ENCODE measurements at regions not wholly inside any gene's neighbourhood (a gene's known extent, or its start where the extent isn't known, plus 50 kb on each side); places are given as distances from the start of the nearest gene placed in this dataset.

GRCh38 chr9:89998633-89999032 is 393.8 kb downstream of the GADD45G start:
- H3K9me3 ChIP-seq (ENCODE audit: low read depth, low read length, poor library complexity, severe bottlenecking): no peaks in the 10 kb centered on the region
- no peaks in the 10 kb centered on the region for H3K4me1 ChIP-seq (ENCODE audit: insufficient read depth, low read length, poor library complexity, severe bottlenecking)
- ChIA-PET POLR2A (ENCODE audit: low non-redundant PET) (no interaction called here), CTCF (no interaction called here)
- no peak overlapping the region for H3K4me3 ChIP-seq (ENCODE audit: low read depth, low read length, poor library complexity, severe bottlenecking)
- intact Hi-C loops (cut with micrococcal nuclease; ENCODE audit: unreplicated experiment): no loop called here
- no peak overlapping the region for H3K27ac ChIP-seq (ENCODE audit: low read depth, low read length, poor library complexity, severe bottlenecking)
- no peak for DNase-seq (ENCODE audit: low spot score)
- no peak for TF ChIP-seq EZH2 (IDR thresholded peaks at IDR 0.05; ENCODE audit: borderline replicate concordance, low read depth, low read length, poor library complexity, severe bottlenecking)
- TF ChIP-seq, protein P1, sequence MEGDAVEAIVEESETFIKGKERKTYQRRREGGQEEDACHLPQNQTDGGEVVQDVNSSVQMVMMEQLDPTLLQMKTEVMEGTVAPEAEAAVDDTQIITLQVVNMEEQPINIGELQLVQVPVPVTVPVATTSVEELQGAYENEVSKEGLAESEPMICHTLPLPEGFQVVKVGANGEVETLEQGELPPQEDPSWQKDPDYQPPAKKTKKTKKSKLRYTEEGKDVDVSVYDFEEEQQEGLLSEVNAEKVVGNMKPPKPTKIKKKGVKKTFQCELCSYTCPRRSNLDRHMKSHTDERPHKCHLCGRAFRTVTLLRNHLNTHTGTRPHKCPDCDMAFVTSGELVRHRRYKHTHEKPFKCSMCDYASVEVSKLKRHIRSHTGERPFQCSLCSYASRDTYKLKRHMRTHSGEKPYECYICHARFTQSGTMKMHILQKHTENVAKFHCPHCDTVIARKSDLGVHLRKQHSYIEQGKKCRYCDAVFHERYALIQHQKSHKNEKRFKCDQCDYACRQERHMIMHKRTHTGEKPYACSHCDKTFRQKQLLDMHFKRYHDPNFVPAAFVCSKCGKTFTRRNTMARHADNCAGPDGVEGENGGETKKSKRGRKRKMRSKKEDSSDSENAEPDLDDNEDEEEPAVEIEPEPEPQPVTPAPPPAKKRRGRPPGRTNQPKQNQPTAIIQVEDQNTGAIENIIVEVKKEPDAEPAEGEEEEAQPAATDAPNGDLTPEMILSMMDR (conservative IDR thresholded peaks at IDR 0.05; ENCODE audit: low read depth, low read length): no peak
- no peaks in the 10 kb centered on the region for H3K27me3 ChIP-seq (replicated peaks; ENCODE audit: insufficient read depth, low read depth, low read length, poor library complexity)
- no TSS peak for BruUV-seq (replicated peaks)
- H3K36me3 ChIP-seq (ENCODE audit: insufficient read depth, low read length, poor library complexity, severe bottlenecking): no peaks in the 10 kb centered on the region

- Histone ChIP-seq H3K9me3 (ENCODE audit: low read depth, low read length, poor library complexity, severe bottlenecking) (no peaks in the 10 kb centered on the region), H3K36me3 (ENCODE audit: insufficient read depth, low read length, poor library complexity, severe bottlenecking) (no peaks in the 10 kb centered on the region), H3K4me3 (ENCODE audit: low read depth, low read length, poor library complexity, severe bottlenecking) (no peak overlapping the region), H3K27me3 (replicated peaks; ENCODE audit: insufficient read depth, low read depth, low read length, poor library complexity) (no peaks in the 10 kb centered on the region), H3K4me1 (ENCODE audit: insufficient read depth, low read length, poor library complexity, severe bottlenecking) (no peaks in the 10 kb centered on the region), H3K27ac (ENCODE audit: low read depth, low read length, poor library complexity, severe bottlenecking) (no peak overlapping the region)
- ChIA-PET POLR2A (ENCODE audit: low non-redundant PET) (no interaction called here), CTCF (no interaction called here)
- BruUV-seq (replicated peaks): no TSS peak
- intact Hi-C loops (cut with micrococcal nuclease; ENCODE audit: unreplicated experiment): no loop called here
- no peak for DNase-seq (ENCODE audit: low spot score)
- TF ChIP-seq, protein P1 (conservative IDR thresholded peaks at IDR 0.05; ENCODE audit: low read depth, low read length): no peak
- TF ChIP-seq EZH2 (IDR thresholded peaks at IDR 0.05; ENCODE audit: borderline replicate concordance, low read depth, low read length, poor library complexity, severe bottlenecking): no peak
Observed at GRCh38 chr9:89999176-89999533, 394.3 kb downstream of the GADD45G start.

DNA sequence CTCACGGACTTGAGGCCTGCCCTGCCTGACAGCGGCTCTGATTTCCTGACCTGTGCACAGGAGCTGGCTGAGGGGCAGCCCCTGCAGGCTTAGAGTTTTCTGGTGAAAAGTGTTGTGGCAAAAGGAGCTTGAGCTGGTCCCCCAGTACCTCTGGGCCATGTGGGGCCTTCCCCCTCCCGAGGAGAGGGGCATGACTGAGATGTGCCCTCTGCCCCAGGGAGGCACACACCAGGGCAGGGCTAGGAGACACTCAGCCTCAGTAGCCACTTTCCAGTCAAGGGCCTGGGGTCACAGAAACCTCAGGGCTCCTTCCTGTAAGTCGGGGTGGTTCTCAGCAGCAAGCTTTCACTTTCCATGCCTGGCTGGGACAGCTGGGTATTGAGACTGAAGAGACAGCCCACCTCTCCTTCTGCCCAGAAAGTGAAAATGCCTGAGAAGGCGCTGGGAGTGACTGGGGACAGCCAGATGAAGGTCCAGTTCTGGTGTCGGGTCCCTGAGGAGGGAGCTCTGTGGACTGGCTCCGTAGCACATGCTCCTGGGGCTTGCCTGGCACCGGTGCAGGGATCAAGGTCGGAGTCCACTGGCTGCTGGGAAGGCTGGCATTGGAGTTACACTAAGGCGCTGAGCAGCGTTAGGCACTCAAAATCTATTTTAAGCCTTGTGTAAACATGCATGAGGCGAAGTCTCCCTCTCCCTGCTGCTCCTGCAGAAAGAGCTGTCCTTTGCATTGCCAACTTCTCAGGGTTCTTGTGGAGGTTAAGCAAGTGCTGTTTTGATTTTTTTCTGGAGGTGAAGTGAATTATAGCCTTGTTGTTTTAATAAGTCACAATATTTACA is 394.9 kb downstream of the GADD45G start:
- Histone ChIP-seq H3K36me3 (ENCODE audit: insufficient read depth, low read length, poor library complexity, severe bottlenecking) (no peaks in the 10 kb centered on the region), H3K27ac (ENCODE audit: low read depth, low read length, poor library complexity, severe bottlenecking) (no peak overlapping the region), H3K4me1 (ENCODE audit: insufficient read depth, low read length, poor library complexity, severe bottlenecking) (no peaks in the 10 kb centered on the region), H3K9me3 (ENCODE audit: low read depth, low read length, poor library complexity, severe bottlenecking) (no peaks in the 10 kb centered on the region), H3K27me3 (replicated peaks; ENCODE audit: insufficient read depth, low read depth, low read length, poor library complexity) (no peaks in the 10 kb centered on the region), H3K4me3 (ENCODE audit: low read depth, low read length, poor library complexity, severe bottlenecking) (no peak overlapping the region)
- intact Hi-C loops (cut with micrococcal nuclease; ENCODE audit: unreplicated experiment): no loop called here
- DNase-seq (ENCODE audit: low spot score): no peak
- no peak for TF ChIP-seq EZH2 (IDR thresholded peaks at IDR 0.05; ENCODE audit: borderline replicate concordance, low read depth, low read length, poor library complexity, severe bottlenecking)
- TF ChIP-seq, protein P1 (conservative IDR thresholded peaks at IDR 0.05; ENCODE audit: low read depth, low read length): no peak
- BruUV-seq (replicated peaks): no TSS peak
- POLR2A ChIA-PET (ENCODE audit: low non-redundant PET): no interaction called here
- CTCF ChIA-PET: no interaction called here
